HG02981 (cell line): ENCODE measurements at regions not wholly inside any gene's neighbourhood (a gene's known extent, or its start where the extent isn't known, plus 50 kb on each side); places are given as distances from the start of the nearest gene placed in this dataset.
A peak's percentile ranks its signal among the peaks of the same experiment; 100 is the strongest.

ENCODE experiments used
- ATAC-seq: cut with Tn5 transposase; IDR thresholded peaks from one replicate; pipeline ENCODE4 v1.9.1; 2021; ENCODE audit warnings: mild to moderate bottlenecking, moderate library complexity; ENCODE audit not compliant: unreplicated experiment

DNA sequence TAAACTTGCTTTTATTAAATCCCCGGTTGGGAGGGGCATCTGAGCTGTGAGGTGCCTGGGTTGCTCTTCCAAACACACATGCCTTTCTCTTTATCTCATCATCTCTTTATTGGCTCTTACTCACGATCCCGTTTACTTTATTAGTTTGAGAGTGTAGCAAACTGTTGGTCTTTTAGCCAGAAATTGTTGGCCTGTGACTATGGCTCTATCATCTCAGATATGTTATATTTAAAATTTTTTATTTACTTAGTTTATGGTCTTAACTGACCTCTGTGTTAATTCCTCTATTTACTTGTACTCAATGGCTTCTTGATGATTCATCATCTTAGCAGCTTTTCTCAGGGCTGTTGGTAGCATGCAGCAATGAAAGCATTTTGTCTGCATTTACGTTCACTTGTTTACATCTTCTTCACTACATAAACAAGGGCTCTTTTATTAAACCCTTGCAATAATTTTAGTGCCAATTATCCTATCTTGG lies 408.4 kb downstream of the HRH4 start:
- no peak for ATAC-seq

DNA sequence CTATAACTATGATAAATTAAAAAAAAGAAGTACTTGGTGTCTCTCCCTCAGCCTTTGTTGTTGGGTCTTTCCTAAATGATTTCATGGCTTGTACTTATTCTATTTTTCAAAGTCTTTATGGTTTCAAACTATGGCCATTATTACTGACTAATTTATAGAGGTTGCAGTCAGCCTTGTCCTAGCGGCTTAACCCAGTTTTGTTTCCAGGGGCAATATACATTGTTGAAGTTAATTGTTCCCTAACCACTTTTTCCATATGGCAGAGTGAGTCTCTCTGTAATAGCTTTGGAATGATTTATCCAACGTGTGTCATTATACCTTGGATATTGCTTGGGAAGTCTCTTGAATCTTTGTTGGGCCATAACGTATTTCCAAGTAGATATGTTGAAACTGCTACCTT lies 408.8 kb downstream of the HRH4 start:
- ATAC-seq, result no peak

DNA sequence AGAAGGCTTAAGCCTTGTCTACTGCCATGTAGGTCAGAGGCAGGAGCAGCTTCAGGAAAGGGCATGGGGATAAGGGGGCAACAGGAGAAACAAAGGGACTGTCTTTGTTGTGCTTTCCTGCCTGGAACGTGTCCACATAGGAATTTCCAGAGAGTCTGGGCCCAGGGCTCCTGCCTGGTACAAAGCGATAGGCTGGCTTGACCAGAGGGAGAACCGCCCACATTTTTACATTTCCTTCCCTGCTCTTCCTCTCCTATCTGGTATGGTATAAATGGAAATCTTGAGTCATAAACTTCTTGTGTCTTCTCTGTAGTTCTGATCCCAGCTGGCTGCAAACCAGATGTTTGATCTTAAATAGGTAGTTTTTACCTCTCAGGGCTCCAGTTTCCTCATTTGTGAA lies 414.8 kb downstream of the HRH4 start:
- no peak for ATAC-seq

DNA sequence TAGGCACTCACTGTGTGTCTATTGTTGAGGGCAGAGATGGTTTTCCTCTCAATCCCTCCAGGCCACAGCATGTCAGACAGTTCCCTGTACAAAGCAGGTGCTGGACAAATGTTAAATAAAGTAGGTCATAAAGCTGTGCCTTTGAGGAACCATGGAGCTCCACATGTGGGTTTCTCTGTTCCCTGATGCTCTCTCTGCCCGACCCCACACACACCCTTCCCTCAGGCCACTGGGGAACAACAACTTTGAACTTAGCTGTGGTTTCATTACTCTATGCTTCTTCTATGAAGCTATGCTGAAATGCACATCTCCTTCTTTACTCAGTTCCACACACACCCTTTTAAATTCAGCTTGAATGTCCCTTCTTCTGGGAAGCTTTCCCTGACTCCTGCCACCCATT lies 415.3 kb downstream of the HRH4 start:
- no peak for ATAC-seq

DNA sequence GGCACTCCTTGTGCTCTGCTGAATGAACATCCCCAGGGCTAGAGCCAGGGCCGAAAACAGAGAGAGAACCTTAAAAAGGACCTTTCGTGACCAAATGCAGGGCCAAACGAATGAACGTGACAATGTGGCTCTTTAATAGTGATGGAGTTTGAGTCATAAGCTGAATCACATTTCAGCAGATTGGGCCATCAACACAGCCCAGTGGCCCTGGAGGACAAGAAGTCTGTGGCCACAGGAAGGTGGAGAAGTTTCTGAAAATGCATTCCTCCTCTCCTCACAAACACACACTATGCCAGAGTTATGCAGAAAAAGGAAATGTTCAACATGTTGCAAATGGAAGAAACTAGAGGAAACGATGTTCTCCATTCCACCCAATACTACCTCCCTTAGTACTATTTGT lies 415.8 kb downstream of the HRH4 start:
- ATAC-seq, result no peak

DNA sequence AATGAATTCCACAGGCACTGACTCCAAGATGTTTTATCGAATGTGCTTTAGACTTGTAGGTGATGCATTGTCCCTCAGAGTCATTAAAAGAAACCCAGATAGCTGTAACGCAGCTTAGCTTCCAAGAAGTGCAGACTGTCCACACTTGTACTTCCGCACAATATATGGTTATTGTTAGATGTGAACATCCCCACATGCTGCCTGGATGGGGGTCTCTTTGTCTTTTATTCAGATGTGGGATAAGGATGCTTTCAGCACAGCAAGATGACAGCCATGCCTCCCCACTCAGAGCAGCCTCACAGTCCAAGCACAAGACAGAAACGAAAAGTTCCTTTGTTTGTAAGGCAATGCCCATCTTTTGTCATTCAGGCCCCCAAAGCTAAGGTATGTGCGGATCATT lies 416.6 kb downstream of the HRH4 start:
- ATAC-seq, result no peak

DNA sequence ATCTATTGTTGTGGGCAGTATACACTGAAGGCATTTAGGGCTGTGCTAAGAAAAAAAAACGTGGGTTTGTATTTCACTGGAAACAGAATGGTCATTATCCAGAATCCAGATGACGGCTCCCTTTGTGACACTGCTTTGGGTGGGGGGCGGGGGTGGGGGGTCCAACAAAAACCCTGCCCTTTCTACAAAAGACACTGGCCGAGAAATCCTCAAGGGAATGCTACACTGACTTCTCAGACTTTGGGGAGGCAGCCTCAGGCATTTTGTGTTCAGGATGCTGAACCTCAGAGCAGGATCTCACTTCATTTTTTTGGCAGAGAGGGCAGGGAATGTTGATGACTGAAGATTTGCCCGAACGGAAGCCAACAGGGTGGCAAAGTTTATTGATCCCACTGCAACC lies 417.1 kb downstream of the HRH4 start:
- ATAC-seq, result no peak

DNA sequence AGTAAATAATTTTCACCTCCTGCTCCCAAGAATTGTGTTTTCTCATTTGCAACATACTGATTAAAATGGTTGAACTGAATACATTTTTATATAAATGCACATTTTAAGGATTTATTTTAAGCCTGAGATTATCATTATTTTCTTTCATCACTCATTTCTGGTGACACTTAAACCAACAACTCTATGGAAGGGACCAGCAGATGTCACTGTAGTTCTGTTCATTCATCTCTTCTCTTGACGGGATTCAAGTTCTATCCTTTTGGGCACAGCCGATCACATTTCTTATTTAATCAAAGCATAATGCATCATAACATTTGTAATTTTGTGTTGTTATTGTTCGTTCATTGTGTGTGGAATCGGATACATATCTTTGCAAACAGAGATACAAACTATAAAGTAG lies 417.9 kb downstream of the HRH4 start:
- ATAC-seq, result no peak

DNA sequence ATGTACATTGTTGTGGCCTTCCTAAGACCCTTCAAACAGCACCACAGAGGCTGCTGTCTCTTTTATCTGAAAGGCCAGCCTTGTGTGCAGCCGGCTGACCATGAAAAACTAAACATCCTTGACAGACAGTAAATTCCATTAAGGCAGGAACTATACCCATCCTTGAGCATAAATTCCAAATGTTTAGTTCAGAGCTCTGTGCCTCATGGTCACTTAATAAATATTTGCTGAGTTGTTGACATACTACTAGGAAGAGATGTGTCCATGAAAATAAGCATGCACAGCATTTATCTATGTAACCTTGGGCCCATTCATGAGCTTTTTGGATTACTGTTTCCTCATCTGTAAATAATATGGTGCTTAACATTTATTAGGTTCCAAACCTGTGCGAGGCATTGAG lies 424.8 kb downstream of the HRH4 start:
- no peak for ATAC-seq

DNA sequence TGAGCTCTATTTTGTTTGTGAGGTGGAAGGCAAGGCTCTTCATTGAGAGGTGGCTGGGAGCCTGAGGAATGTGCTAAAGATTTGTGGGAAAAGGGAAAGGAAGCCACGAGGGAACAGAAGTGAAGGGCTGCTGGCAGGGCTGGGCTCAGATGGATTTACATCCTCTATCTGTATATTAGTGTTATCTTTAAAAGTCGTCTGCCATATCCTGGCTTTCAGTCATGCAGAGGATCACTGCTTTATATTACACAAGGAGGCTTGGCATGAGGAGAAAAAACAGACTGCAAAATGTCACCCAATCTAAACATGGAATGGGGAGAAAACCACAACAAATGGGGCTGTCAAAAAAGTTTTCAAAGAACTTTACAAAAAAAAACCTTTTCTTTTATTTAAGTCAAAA lies 434.4 kb downstream of the HRH4 start:
- no peak for ATAC-seq

DNA sequence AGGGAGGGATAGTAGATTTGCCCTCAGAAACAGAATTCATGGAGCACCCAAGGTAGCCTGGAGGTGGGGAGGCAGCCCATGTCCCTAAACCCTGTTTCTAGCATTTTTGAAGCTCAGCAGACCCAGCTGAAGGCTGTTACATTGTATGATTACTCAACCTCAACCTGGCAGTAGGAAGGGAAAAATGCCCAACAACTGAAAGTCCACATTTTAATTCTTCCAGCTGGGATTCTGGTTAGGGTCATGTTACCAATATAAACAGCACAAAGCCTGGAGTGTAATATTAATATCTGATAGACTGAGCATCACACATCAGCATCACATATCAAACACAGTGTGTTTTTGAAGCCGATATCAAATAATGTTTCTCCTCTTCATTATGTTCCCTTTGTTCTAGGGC lies 437.0 kb downstream of the HRH4 start:
- no peak for ATAC-seq

DNA sequence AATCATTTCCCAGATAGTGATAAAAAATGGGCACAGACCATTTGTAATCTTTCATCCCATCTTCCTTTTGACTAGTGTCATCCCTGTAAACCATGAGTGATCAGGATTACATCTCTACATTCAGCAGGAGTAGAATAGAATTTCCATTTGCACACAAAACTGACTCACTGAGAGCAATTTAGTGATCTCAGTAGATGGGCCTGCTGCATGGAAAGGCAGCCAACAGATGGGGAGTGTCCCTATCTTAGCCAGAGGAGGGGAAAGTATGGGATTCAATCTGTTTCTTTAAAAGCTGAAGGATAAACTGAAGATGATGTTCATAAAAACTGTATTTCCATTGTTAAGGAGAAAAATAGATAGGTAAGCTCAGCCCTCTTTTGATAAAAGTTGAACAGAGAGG lies 441.7 kb downstream of the ZNF521 start:
- ATAC-seq, result no peak

DNA sequence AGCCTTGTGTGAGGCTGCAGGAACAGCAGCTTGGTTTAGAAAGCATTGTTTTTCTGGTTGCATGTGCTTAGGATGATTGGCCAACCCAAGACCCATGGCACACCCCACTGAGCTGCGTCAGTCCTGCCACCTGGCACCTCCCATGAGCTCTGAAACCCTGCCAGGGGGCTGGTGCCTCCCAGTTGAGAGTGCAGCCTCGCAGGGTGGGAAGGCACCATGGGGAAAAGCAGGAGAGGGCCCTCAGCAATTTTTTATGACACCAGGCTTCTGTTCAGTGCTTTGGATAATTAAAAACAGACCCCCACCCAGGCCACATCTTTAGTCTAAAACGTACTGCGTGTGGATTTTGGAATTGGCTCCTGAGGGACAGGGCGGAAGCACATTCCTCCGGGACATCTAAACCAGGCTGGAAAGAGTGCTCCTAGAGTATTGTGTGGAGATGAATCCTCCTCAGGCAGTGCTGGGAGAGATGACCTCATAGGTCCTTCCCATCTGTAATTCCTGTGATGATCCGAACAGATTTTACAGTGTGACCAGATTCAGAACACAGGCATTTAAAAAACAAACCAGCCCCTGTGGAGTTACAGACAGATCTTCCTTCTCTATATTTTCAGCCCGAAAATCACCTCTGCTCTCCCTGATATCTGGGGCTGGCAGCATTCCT lies 438.3 kb downstream of the ZNF521 start:
- no peak for ATAC-seq

DNA sequence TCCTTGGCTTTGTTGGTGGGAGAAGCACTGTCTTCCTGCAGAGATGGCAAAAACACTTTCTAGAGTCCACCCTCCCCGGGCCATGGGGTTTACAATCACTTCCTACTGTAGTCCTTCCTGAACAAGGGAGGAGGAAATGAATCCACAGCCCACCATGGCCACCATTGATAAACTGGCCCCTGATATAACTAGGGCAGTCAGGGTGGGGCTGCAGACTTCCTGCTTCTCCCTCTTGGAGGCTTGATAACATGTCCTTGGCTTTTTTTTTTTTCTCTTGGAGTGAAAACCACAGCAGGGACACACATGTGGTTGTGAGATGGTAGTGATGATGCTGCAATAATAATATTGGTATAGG lies 437.8 kb downstream of the ZNF521 start:
- ATAC-seq, result no peak

DNA sequence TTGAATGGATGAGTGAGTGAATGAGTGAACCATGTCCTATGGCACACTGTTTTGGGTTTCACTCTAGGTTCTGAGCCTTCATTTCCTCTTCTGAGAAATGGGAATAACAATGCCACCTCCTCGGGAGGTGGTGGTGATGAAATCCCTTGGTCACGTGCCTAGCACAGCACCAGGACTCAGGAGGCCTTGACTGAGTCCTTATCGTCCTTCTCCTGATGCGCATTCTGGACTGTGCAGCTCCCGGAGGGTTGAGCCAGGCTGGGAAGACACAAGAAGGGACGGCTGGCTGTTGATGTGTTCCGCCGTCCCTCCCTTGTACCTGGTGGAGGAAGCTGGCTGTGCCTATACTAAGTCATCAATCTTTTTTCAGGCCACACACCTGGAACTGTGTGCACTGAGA lies 437.3 kb downstream of the ZNF521 start:
- no peak for ATAC-seq

DNA sequence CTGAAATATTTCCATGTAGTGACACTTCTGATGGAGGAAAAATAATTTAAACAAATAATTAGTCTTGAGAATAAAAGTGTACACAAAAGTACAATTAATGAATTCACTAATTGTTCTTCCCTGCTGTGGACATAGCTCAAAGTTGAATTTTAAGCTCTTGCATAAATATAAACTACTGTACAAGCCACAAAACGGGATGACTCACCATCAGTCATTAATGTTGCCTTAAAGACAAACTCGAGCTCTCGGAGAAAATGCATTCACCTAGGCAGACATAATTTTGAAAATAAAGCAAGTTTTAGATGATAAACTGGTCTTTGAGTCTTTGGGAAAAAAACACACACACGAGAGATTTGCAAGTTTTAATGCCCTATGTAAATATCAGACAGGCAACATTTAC lies 436.4 kb downstream of the ZNF521 start:
- no peak for ATAC-seq

DNA sequence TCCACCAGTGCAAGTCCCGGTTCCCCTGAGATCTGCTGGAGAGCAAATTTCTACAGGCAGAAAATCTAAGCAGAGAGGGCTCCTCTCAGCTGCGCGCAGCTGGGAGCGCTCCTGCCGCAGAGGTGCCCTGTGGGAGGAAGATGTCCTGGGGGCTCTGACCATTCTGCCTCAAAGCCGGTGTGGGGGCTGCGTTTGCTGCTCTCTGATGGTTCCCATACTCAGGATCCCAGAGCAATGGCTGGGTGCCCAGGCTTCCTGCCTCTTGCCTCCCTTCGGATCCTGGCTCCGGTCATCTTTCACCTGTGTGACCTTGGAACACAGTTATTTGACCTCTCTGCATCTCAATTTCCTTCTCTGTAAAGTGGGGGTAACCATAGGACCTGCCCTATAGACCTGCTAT lies 434.2 kb downstream of the ZNF521 start:
- ATAC-seq, result no peak

DNA sequence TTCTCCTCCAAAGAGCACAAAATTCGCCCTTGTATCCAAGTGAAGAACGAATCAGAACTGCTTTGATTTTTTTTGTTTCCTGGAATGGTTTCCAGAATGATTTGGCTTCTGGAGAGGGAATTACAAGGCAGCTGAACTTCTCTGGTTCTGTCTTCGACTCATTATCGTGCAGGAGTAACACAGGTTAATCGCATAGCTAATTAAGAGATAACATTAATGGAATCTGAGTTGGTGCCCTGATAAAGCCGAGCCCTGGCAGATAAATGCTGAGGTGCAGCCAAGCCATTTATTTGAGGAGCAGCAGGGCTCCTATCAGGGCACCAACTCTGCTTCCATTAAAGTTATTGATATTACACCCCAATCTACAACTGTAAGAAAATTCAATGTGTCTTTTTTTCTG lies 433.7 kb downstream of the ZNF521 start:
- ATAC-seq, result no peak

DNA sequence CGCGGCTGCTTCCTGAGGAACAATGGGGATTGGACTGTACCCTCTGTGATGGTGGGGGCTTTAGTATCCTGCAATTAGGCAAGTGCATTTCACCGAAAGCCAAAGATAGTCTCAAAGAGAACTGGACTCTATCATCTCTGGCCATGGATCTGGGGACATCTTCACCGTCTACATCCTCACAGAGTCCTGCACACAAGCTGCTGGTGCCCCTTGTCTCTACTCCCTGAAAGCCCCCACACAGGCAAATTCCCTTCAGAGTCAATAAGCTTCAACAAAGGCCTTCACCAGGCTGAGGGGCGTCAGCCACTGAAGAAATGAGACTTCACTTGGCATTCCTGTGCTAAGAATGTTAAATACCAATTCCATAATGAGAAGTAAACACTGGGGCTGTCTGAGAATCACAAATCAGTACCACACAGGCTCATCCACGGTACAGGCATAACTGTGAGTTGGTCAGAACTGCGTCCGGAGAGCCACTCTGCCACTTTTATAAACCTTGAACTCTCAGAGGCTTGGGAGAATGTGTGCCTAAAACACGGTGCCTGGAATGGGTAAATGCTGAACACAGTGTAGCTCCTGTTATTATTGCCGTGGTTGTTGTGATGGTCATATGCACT lies 432.7 kb downstream of the ZNF521 start:
- ATAC-seq, result no peak

DNA sequence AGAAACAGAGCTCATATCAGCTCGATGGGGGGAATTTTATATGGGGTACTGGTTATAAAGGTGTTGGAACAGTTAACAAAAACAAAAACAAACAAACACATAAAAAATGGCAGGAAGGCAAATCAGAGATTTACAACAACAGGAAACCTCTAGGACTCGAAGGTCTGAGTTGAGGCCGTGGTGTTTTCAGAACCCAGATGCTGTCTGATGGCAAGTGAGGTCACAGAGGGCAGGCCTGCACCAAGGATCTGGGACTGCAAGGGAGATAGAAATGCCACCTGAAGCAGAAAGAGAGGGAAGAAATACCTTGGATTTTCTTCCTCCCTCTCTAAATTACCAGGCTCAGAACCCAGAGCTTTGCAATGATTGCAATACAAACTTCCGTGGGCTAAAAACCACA lies 429.5 kb downstream of the ZNF521 start:
- peak; percentile 34 for ATAC-seq

DNA sequence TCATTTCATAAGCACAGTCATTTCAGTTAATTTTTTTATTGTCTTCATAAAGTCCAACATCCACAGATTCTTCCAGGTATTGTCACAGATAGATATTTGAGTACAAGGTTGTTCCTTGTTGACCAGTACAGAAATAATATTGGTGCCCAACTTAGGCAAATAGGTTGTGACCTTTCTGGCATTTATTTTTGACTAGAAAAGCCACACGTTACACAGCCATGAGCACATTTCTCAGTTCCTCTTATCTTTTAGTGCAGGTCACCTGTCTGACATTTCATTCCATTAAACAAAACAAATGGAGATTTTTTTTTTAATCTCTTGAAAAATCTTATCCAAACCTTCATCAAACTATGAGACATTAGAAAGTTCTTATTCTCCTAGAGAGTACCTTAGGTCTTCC lies 428.8 kb downstream of the ZNF521 start:
- peak; percentile 84 for ATAC-seq

DNA sequence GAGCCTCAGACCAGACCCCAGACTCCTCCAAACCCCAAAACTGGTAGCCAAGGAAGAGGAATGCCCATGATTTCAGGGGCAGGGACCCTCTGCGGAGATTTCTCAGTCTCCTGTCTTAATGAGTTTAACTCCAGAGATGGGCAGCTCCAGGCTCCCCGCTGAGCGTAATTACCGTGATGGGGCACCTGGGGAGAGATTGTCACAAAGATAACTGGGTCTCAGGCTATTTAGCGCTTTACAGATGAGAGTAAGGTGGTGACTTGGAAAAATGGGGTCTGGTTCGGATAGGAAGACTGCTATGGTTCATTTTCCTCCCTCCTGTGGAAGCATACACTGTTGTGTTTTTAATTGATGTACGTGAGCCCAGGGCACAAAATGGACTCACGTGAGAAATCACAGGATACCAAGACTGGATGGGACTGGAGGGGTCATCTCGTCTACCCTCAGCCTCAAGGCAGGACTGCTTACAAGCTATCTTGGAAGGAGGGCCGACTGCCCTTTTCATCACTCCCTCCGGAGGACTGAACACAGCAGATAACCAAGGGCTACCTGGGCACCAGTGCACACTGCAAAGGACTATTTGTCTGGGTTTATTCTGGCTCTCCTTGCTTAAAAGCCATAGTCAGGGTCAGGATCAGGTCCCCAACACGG lies 427.8 kb downstream of the ZNF521 start:
- no peak for ATAC-seq

DNA sequence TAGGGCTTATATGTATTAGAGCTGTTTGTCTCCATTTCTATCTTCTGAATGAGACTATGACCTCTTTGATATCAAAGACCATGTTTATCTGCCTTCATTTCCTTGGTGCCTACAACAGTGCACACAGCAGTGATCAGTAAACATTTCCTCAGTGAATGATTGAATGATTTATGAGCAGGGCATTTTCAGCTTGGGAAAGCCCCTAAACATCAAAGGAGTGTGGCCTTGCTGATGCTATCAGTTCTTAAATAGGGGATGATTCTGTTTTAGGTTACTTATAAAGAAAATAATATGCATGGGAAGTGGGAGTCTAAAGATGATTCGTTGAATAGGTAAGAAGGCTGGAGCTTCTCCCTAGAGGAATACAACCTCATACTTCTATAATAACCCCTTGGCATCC lies 425.3 kb downstream of the ZNF521 start:
- ATAC-seq, result no peak
